GM10248 (cell line): ENCODE measurements at regions not wholly inside any gene's neighbourhood (a gene's known extent, or its start where the extent isn't known, plus 50 kb on each side); places are given as distances from the start of the nearest gene placed in this dataset.
"Not testable (repeated sequence)": the region's sequence is repeated elsewhere in the genome, so short reads cannot be mapped to it uniquely, and the experiment has no call there.

ENCODE experiments used
- CTCF ChIA-PET: fragments of 300-600 bp; sonication (Branson Sonifier 250); formaldehyde crosslinking; extraction: SDS; loops from one replicate; lab custom pipeline; 2021; ENCODE audit warnings: antibody characterized with exemption; lab: Yijun Ruan, JAX
- POLR2A ChIA-PET: fragments of 350-650 bp; sonication (Branson Sonifier 250); formaldehyde crosslinking; extraction: SDS; loops from one replicate; lab custom pipeline; 2020; ENCODE audit warnings: antibody characterized with exemption; lab: Yijun Ruan, JAX
- DNase-seq: peaks from one replicate; pipeline ENCODE4 v3.0.0; 2012; ENCODE audit errors: extremely low spot score
- CTCF ChIP-seq: IDR thresholded peaks from 2 replicates; pipeline ENCODE4 v1.5.1; 2012; ENCODE audit warnings: mild to moderate bottlenecking, low read depth; ENCODE audit errors: extremely low read depth, missing control alignments, control extremely low read depth

GRCh38 chr3:3355442-3355841, 176.0 kb upstream of the CRBN start:
- CTCF ChIA-PET: no interaction called here

DNA sequence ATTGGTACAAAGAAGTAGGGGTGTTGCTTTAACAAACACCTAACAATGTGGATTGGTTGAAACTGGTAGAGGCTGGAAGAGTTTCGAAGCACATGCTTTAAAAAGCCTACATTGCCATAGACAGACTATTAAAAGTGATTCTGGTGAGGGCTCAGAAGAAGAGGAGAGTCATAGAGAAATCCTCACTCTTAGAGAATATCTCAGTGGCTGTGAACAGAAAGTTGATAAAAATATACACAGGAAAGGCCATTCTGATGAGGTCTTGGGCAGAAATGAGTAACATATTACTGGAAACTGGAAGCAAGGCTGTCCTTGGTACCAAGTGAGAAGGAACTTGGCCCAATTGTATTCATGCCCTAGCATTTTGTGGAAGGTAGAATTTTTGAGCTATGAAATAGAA, 173.7 kb upstream of the CRBN start:
- TF ChIP-seq CTCF: no peak
- DNase-seq: no peak
- POLR2A ChIA-PET: no interaction called here
- CTCF ChIA-PET: no interaction called here

More at GRCh38 chr3:3355442-3355841, 176.0 kb upstream of the CRBN start:
- POLR2A ChIA-PET: no interaction called here
- no peak for DNase-seq
- TF ChIP-seq CTCF: no peak

- no peak for TF ChIP-seq CTCF
- ChIA-PET POLR2A (no interaction called here), CTCF (no interaction called here)
- DNase-seq: no peak
Measured at GRCh38 chr3:3351226-3351625, 171.7 kb upstream of the CRBN start.

- POLR2A ChIA-PET, DNase-seq, CTCF ChIA-PET: not testable (repeated sequence)
Measured at GRCh38 chr3:3347056-3347455, 167.6 kb upstream of the CRBN start.

DNA sequence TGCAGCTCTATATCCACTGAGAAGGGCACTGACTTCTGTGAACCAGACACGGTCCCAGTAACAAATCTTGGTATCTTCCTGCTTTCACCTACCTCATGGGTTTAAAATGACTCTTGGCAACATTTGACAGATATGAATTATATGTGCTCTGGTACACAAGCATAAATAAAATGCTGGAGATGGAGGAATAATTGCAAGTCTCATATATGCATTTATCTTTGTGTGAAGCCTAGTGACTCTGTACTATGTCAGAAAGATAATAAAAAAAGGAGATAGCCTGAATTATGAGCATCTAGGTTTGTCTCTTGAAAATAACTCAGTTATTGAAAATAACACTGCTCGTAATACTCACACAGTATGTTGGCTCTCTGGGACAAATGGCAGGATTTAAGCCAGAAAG, 167.1 kb upstream of the CRBN start:
- DNase-seq: no peak
- ChIA-PET CTCF (no interaction called here), POLR2A (no interaction called here)
- TF ChIP-seq CTCF: no peak

DNA sequence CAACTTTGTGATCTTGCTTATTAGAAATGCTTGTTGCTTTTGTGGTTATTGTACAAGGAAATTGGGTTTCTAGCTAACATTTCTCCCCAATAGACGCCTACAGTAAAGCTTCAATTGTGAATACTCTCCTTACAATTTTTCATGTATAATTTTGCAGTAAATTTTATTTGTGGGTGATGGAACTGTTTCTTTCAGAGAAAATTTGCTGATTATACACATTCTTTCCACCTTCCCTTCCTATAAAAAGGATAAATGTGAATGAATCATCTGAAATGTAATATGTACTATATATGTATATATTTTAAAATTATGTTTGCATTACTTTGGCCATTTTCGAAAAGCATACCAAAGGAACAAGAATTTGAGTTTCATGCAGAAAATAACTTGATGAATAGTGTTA, 162.7 kb upstream of the CRBN start:
- TF ChIP-seq CTCF: no peak
- POLR2A ChIA-PET: no interaction called here
- no peak for DNase-seq
- CTCF ChIA-PET: no interaction called here

- TF ChIP-seq CTCF: no peak
- DNase-seq: no peak
- ChIA-PET POLR2A (no interaction called here), CTCF (no interaction called here)
Measured at GRCh38 chr3:3340965-3341895, 161.7 kb upstream of the CRBN start.
